ENCODE measurements at regions not wholly inside any gene's neighbourhood (a gene's known extent, or its start where the extent isn't known, plus 50 kb on each side); places are given as distances from the start of the nearest gene placed in this dataset.
"Not testable (repeated sequence)": the region's sequence is repeated elsewhere in the genome, so short reads cannot be mapped to it uniquely, and the experiment has no call there.

- no peak for DNase-seq (ENCODE audit: low read depth)
Observed at GRCh38 chr10:9149134-9149533, 1094.6 kb downstream of the GATA3 start.

- not testable (repeated sequence) for DNase-seq (ENCODE audit: low read depth)
Observed at GRCh38 chr10:9153057-9153456, 1098.6 kb downstream of the GATA3 start.

GRCh38 chr10:9157656-9158055 lies 1103.2 kb downstream of the GATA3 start:
- no peak for DNase-seq (ENCODE audit: low read depth)

GRCh38 chr10:9158675-9159074 lies 1104.2 kb downstream of the GATA3 start:
- no peak for DNase-seq (ENCODE audit: low read depth)

- no peak for DNase-seq (ENCODE audit: low read depth)
Observed at GRCh38 chr10:9160275-9160674, 1105.8 kb downstream of the GATA3 start.

GRCh38 chr10:9163699-9164098 lies 1109.2 kb downstream of the GATA3 start:
- no peak for DNase-seq (ENCODE audit: low read depth)

GRCh38 chr10:9166770-9167169 lies 1112.3 kb downstream of the GATA3 start:
- no peak for DNase-seq (ENCODE audit: low read depth)

GRCh38 chr10:9172276-9172675 lies 1117.8 kb downstream of the GATA3 start:
- no peak for DNase-seq (ENCODE audit: low read depth)

GRCh38 chr10:9175200-9175599 lies 1120.7 kb downstream of the GATA3 start:
- no peak for DNase-seq (ENCODE audit: low read depth)

- DNase-seq (ENCODE audit: low read depth) = not testable (repeated sequence)
Observed at GRCh38 chr10:9183197-9183880, 1128.9 kb downstream of the GATA3 start.

GRCh38 chr10:9188022-9188810 lies 1133.7 kb downstream of the GATA3 start:
- no peak for DNase-seq (ENCODE audit: low read depth)

- no peak for DNase-seq (ENCODE audit: low read depth)
Observed at GRCh38 chr10:9189448-9189847, 1135.0 kb downstream of the GATA3 start.

- DNase-seq (ENCODE audit: low read depth) = no peak
Observed at GRCh38 chr10:9193120-9193519, 1138.6 kb downstream of the GATA3 start.

- DNase-seq (ENCODE audit: low read depth) = no peak
Observed at GRCh38 chr10:9195385-9195784, 1140.9 kb downstream of the GATA3 start.

GRCh38 chr10:9198611-9199010 lies 1144.1 kb downstream of the GATA3 start:
- DNase-seq (ENCODE audit: low read depth) = peak; percentile 15

- DNase-seq (ENCODE audit: low read depth) = no peak
Observed at GRCh38 chr10:9205558-9205957, 1151.1 kb downstream of the GATA3 start.

- peak; percentile 51 for DNase-seq (ENCODE audit: low read depth)
Observed at GRCh38 chr10:9209105-9209798, 1154.8 kb downstream of the GATA3 start.

- DNase-seq (ENCODE audit: low read depth) = no peak
Observed at GRCh38 chr10:9211228-9211627, 1156.7 kb downstream of the GATA3 start.

GRCh38 chr10:9214618-9215017 lies 1160.1 kb downstream of the GATA3 start:
- no peak for DNase-seq (ENCODE audit: low read depth)

- DNase-seq (ENCODE audit: low read depth) = no peak
Observed at GRCh38 chr10:9215121-9215520, 1160.6 kb downstream of the GATA3 start.

GRCh38 chr10:9219860-9220259 lies 1165.4 kb downstream of the GATA3 start:
- no peak for DNase-seq (ENCODE audit: low read depth)

- DNase-seq (ENCODE audit: low read depth) = no peak
Observed at GRCh38 chr10:9222917-9223316, 1168.4 kb downstream of the GATA3 start.

Data from ELR (cell line).